CD14-positive monocyte (primary cell): ENCODE measurements at regions not wholly inside any gene's neighbourhood (a gene's known extent, or its start where the extent isn't known, plus 50 kb on each side); places are given as distances from the start of the nearest gene placed in this dataset.

ENCODE experiments used
- DNase-seq, 3 donors: peaks; one replicate each; pipeline ENCODE4 v3.0.0-alpha.2; 2011 to 2022
- H2AFZ ChIP-seq: 2 replicates; pipeline ENCODE4 v1.6.0; 2012; ENCODE audit warnings: mild to moderate bottlenecking, low read depth, low read length, inconsistent platforms; ENCODE audit not compliant: insufficient read depth, poor library complexity, severe bottlenecking
- H3K27ac ChIP-seq, 2 donors: 1 replicate in 1 of 2; 2 replicates in 1 of 2; pipeline ENCODE4 v1.5.1; 2012 to 2013; ENCODE audit warnings: low read length in 2 of 2, control low read depth in 1 of 2, inconsistent platforms in 1 of 2, low read depth in 1 of 2, mild to moderate bottlenecking in 1 of 2
- H3K27me3 ChIP-seq, 2 donors: one replicate each; pipeline versions ENCODE4 v1.6.0 to v1.6.1; 2011 to 2013; ENCODE audit warnings: low read length in 2 of 2; ENCODE audit not compliant: control insufficient read depth in 2 of 2, insufficient read depth in 2 of 2
- H3K36me3 ChIP-seq, 2 donors: replicated peaks in 1 of 2; 1 replicate in 1 of 2; 2 replicates in 1 of 2; pipeline versions ENCODE4 v1.5.1 to v1.6.1; 2012 to 2013; ENCODE audit warnings: low read length in 2 of 2, control low read depth in 1 of 2, inconsistent platforms in 1 of 2, mild to moderate bottlenecking in 1 of 2; ENCODE audit not compliant: insufficient read depth in 2 of 2, control insufficient read depth in 1 of 2
- H3K4me1 ChIP-seq, 2 donors: 1 replicate in 1 of 2; 2 replicates in 1 of 2; pipeline versions ENCODE4 v1.5.1 to v1.6.1; 2012 to 2013; ENCODE audit warnings: low read length in 2 of 2, control low read depth in 1 of 2, inconsistent platforms in 1 of 2, mild to moderate bottlenecking in 1 of 2, moderate library complexity in 1 of 2; ENCODE audit not compliant: insufficient read depth in 2 of 2, control insufficient read depth in 1 of 2
- H3K4me2 ChIP-seq: replicated peaks from 2 replicates; pipeline ENCODE3; 2012; ENCODE audit warnings: low read length, moderate library complexity, mild to moderate bottlenecking; ENCODE audit not compliant: poor library complexity, severe bottlenecking; ENCODE audit errors: extremely low read depth
- H3K4me3 ChIP-seq, 3 experiments: fragments of 200-600 bp in 1 of 3; sonication (generic) in 1 of 3; replicated peaks in 1 of 3; 1 replicate in 2 of 3; 2 replicates in 1 of 3; pipeline ENCODE4 v1.5.1; 2011 to 2013; ENCODE audit warnings: low read length in 3 of 3, mild to moderate bottlenecking in 3 of 3, control low read depth in 2 of 3, low read depth in 2 of 3, inconsistent platforms in 1 of 3, moderate library complexity in 1 of 3
- H3K79me2 ChIP-seq: 2 replicates; pipeline ENCODE4 v1.6.0; 2012; ENCODE audit warnings: mild to moderate bottlenecking, control low read depth, inconsistent platforms, low read length, moderate library complexity; ENCODE audit not compliant: insufficient read depth
- H3K9ac ChIP-seq: 2 replicates; pipeline ENCODE4 v1.6.0; 2017; ENCODE audit warnings: low read length, mild to moderate bottlenecking; ENCODE audit not compliant: insufficient read depth, poor library complexity, severe bottlenecking
- H3K9me3 ChIP-seq, 2 donors: replicated peaks in 1 of 2; 1 replicate in 1 of 2; 2 replicates in 1 of 2; pipeline versions ENCODE4 v1.5.1 to v1.6.1; 2012 to 2013; ENCODE audit warnings: low read length in 2 of 2, control low read depth in 1 of 2; ENCODE audit not compliant: control insufficient read depth in 1 of 2, insufficient read depth in 1 of 2
- H4K20me1 ChIP-seq: 2 replicates; pipeline ENCODE4 v1.6.0; 2012; ENCODE audit warnings: mild to moderate bottlenecking, low read length, control low read depth, moderate library complexity; ENCODE audit not compliant: insufficient read depth
- H3K27ac Mint-ChIP-seq, 7 donors: one replicate each; pipeline ENCODE4 v1.8.0; 2020; ENCODE audit warnings: mild to moderate bottlenecking in 7 of 7, mixed read lengths in 7 of 7, moderate library complexity in 6 of 7, inconsistent platforms in 2 of 7
- H3K27me3 Mint-ChIP-seq, 3 donors: one replicate each; pipeline ENCODE4 v1.8.0; 2021 to 2022; ENCODE audit warnings: low read depth in 3 of 3, mild to moderate bottlenecking in 3 of 3, mixed read lengths in 3 of 3, moderate library complexity in 3 of 3, inconsistent platforms in 1 of 3
- H3K36me3 Mint-ChIP-seq, 2 donors: one replicate each; pipeline ENCODE4 v1.8.0; 2020; ENCODE audit warnings: mixed read lengths in 2 of 2, inconsistent platforms in 1 of 2, mild to moderate bottlenecking in 1 of 2
- H3K4me1 Mint-ChIP-seq: one replicate; pipeline ENCODE4 v1.8.0; 2020; ENCODE audit warnings: mild to moderate bottlenecking, mixed read lengths
- H3K4me3 Mint-ChIP-seq, 2 donors: one replicate each; pipeline ENCODE4 v1.8.0; 2020; ENCODE audit warnings: mild to moderate bottlenecking in 2 of 2, mixed read lengths in 2 of 2, moderate library complexity in 1 of 2
- H3K9me3 Mint-ChIP-seq, 7 donors: one replicate each; pipeline ENCODE4 v1.8.0; 2020 to 2022; ENCODE audit warnings: mixed read lengths in 7 of 7, mild to moderate bottlenecking in 6 of 7, moderate library complexity in 6 of 7, inconsistent platforms in 2 of 7
- WGBS: methylation state at CpG from one replicate; pipeline ENCODE4 v1.1.5; 2013; ENCODE audit warnings: missing lambda C conversion rate; ENCODE audit not compliant: insufficient coverage; 5-methylcytosine and 5-hydroxymethylcytosine counted together
- intact Hi-C, 2 donors: fragments of 100-400 bp; cut with micrococcal nuclease; formaldehyde crosslinking; loops; one replicate each; pipeline versions ENCODE4 v1.15.0 to v1.15.1; 2023
- TF ChIP-seq, protein P1 (sequence below): fragments of 200-600 bp; IDR thresholded peaks from one replicate; pipeline ENCODE4 v1.8.0; 2022; ENCODE audit warnings: antibody characterized with exemption, mild to moderate bottlenecking

DNA sequence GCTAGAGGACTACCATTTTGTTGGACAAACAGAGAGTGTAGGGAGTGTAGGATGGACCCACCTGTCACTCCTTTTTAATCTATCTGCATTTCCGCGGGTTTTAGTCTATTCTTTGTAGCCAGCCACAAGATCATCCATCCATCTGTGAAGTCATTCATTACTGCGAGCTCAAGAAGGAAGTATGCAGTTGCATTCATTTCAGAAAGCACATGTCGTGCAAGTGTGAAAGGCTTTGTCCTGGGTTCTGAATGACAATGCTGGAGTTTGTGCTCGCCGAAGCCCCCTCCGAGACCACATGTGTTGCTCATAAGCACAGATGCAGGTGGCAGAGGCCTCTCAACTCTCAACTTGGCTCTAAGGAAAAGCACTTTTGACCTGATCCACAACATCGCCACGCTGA lies 70.3 kb upstream of the BASP1 start:
- DNase-seq, result no peak
- Histone ChIP-seq H3K27ac (no peak overlapping the region), H2AFZ (no peak overlapping the region), H3K9ac (no peak overlapping the region), H3K9me3 (no peaks in the 10 kb centered on the region), H3K27me3 (no peaks in the 10 kb centered on the region), H3K4me3 (no peak overlapping the region), H3K79me2 (no peaks in the 10 kb centered on the region), H3K4me1 (no peaks in the 10 kb centered on the region), H3K4me2 (no peak overlapping the region), H4K20me1 (no peaks in the 10 kb centered on the region), H3K36me3 (no peaks in the 10 kb centered on the region)
- H3K27ac Mint-ChIP-seq, result peak overlapping the region in 1 of 7 donors; percentile 66
- intact Hi-C loops, result no loop called here
- H3K36me3 Mint-ChIP-seq, result no peaks in the 10 kb centered on the region
- H3K4me3 Mint-ChIP-seq, result no peak overlapping the region
- WGBS, result 99% methylated on average over 7 of the region's 9 CpGs
- TF ChIP-seq, protein P1, sequence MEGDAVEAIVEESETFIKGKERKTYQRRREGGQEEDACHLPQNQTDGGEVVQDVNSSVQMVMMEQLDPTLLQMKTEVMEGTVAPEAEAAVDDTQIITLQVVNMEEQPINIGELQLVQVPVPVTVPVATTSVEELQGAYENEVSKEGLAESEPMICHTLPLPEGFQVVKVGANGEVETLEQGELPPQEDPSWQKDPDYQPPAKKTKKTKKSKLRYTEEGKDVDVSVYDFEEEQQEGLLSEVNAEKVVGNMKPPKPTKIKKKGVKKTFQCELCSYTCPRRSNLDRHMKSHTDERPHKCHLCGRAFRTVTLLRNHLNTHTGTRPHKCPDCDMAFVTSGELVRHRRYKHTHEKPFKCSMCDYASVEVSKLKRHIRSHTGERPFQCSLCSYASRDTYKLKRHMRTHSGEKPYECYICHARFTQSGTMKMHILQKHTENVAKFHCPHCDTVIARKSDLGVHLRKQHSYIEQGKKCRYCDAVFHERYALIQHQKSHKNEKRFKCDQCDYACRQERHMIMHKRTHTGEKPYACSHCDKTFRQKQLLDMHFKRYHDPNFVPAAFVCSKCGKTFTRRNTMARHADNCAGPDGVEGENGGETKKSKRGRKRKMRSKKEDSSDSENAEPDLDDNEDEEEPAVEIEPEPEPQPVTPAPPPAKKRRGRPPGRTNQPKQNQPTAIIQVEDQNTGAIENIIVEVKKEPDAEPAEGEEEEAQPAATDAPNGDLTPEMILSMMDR, result no peak
- H3K27me3 Mint-ChIP-seq, result peaks cover 3 to 5% (median 3%) of the 10 kb centered on the region in 3 donors
- no peaks in the 10 kb centered on the region for H3K4me1 Mint-ChIP-seq
- peaks cover 0 to 3% (median 2%) of the 10 kb centered on the region in 7 donors for H3K9me3 Mint-ChIP-seq

DNA sequence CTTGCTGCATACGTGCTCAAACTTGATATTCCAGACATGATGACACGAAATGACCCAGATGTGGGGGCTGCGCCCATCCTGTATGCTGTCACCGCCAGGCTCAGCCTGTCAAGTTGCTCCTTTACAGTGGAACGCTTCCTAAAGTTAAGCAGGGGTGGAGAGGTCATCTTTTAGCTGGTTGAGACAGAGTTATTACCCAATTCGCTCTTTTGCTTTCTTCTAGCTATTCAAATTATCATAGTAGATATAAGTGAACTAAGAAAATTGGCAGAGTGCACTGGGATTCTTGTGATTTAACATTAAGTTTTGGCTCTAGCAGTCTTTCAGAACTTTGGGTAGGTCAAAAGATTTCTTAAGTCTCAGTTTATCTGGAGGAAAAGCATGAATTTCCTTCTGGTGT lies 69.8 kb upstream of the BASP1 start:
- H3K36me3 Mint-ChIP-seq, result no peaks in the 10 kb centered on the region
- Histone ChIP-seq H3K9me3 (no peaks in the 10 kb centered on the region), H3K9ac (no peak overlapping the region), H3K79me2 (no peaks in the 10 kb centered on the region), H2AFZ (no peak overlapping the region), H4K20me1 (no peaks in the 10 kb centered on the region), H3K4me3 (no peak overlapping the region), H3K4me2 (no peak overlapping the region), H3K27me3 (no peaks in the 10 kb centered on the region), H3K4me1 (no peaks in the 10 kb centered on the region), H3K27ac (no peak overlapping the region), H3K36me3 (no peaks in the 10 kb centered on the region)
- intact Hi-C loops, result no loop called here
- H3K27me3 Mint-ChIP-seq, result peaks cover 3 to 5% (median 3%) of the 10 kb centered on the region in 3 donors
- peaks cover 0 to 3% (median 0%) of the 10 kb centered on the region in 7 donors for H3K9me3 Mint-ChIP-seq
- no peak overlapping the region for H3K4me3 Mint-ChIP-seq
- H3K27ac Mint-ChIP-seq, result no peak overlapping the region
- H3K4me1 Mint-ChIP-seq, result no peaks in the 10 kb centered on the region
- 100% methylated on average over 3 of the region's 6 CpGs for WGBS
- DNase-seq, result no peak
- TF ChIP-seq, protein P1, result no peak
